SK-N-MC (cell line): ENCODE measurements at regions not wholly inside any gene's neighbourhood (a gene's known extent, or its start where the extent isn't known, plus 50 kb on each side); places are given as distances from the start of the nearest gene placed in this dataset.

Source experiments
- EZH2 ChIP-seq: fragments of 200-600 bp; sonication (generic); IDR thresholded peaks from one replicate; pipeline ENCODE4 v1.6.1; 2017; ENCODE audit warnings: antibody characterized with exemption
- POLR2AphosphoS5 ChIP-seq: IDR thresholded peaks from 2 replicates; pipeline ENCODE4 v1.6.1; 2012; ENCODE audit warnings: mild to moderate bottlenecking, low read depth, low read length, borderline replicate concordance

DNA sequence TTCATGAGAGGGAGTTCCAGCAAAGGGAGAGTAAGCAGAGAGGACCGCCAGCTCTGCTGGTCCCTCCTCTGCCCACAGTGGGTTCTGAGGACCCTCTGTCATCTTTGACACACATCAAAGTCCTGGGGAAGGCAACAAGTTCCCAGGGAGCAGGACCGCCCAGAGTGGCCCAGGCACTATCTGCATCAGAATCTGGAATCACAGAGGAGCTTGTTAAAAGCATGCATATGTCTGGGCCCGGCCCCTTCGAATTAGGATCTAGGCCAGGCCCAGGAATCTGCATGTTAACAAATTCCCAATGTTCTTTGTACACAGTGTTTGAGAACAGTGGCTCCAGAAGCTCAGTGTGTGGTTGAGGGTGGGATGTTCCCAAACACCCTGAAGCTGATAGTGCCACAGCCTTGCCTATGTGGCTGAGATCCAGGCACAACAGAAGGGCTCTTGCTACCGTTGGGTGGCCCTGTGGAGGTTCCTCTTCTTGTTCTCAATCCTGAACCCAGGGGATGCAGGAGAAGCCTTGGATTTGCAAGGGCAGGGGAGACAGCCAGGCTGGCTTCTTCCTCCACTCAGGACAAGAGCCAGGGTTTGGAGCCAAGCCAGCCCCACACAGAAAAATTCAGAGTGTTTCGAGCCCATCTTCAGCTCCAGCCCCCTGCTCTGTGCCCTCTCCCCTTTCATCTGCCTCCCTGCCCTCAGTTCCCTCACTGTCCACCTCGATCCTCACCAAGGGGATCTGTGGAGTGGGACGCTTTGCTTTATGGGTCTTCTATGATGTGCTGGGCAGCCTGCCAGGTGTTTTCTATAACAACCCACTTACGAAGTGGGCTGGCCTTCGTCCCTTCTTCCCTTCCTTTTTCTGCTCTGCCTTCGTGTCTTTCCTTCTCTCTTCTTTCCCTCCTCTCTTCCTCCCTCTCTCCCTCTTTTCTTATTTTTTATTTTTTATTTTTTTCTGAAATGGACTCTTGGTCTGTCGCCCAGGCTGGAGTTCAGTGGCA lies 129.0 kb upstream of the TMPRSS2 start:
- TF ChIP-seq EZH2 (no peak), POLR2AphosphoS5 (no peak)
